ENCODE measurements at regions not wholly inside any gene's neighbourhood (a gene's known extent, or its start where the extent isn't known, plus 50 kb on each side); places are given as distances from the start of the nearest gene placed in this dataset.

DNA sequence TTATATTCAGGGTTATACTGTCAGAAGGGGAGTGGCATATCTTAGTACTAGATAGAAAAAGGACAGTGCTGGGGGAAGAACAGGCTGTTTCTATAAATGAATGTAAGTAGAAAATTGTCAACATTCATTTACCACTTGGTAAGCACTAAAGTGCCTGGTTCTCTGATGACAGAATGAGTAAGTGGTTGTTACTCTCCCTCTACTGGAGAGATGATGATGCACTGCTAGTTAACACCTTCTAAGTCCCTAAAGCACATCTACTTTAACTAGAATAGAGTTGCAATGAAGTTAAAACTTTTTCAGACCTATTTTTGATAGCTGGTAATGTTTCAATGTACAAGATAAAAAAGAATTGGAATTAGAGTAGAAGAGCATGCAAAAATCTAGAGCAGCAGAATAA is 214.5 kb downstream of the KLHL4 start:
- TF ChIP-seq CTCF (conservative IDR thresholded peaks at IDR 0.05), result peak; percentile 76
- H3K4me1 Mint-ChIP-seq, result no peaks in the 10 kb centered on the region
- H3K27me3 Mint-ChIP-seq (ENCODE audit: insufficient read depth), result no peaks in the 10 kb centered on the region
- no peaks in the 10 kb centered on the region for H3K4me1 ChIP-seq (ENCODE audit: control insufficient read depth, insufficient read depth, low read length)
- DNase-seq, result no peak
- H3K36me3 ChIP-seq (ENCODE audit: control insufficient read depth, insufficient read depth, low read length), result no peaks in the 10 kb centered on the region
- no peak overlapping the region for H3K27ac ChIP-seq (ENCODE audit: low read depth, low read length)
- no peak overlapping the region for H3K9ac ChIP-seq (ENCODE audit: extremely low read depth, low read length, poor library complexity, severe bottlenecking)
- H3K9me3 ChIP-seq (ENCODE audit: control insufficient read depth, low read length), result no peaks in the 10 kb centered on the region
- H3K36me3 Mint-ChIP-seq (ENCODE audit: low read depth), result no peaks in the 10 kb centered on the region
- H3K27ac Mint-ChIP-seq, result no peak overlapping the region
- no peak overlapping the region for H3K4me3 Mint-ChIP-seq
- H3K4me3 ChIP-seq (ENCODE audit: low read length), result no peak overlapping the region
- peaks cover 2% of the 10 kb centered on the region for H3K9me3 Mint-ChIP-seq
- no peaks in the 10 kb centered on the region for H3K27me3 ChIP-seq (ENCODE audit: control insufficient read depth, insufficient read depth, low read length, poor library complexity, severe bottlenecking)

DNA sequence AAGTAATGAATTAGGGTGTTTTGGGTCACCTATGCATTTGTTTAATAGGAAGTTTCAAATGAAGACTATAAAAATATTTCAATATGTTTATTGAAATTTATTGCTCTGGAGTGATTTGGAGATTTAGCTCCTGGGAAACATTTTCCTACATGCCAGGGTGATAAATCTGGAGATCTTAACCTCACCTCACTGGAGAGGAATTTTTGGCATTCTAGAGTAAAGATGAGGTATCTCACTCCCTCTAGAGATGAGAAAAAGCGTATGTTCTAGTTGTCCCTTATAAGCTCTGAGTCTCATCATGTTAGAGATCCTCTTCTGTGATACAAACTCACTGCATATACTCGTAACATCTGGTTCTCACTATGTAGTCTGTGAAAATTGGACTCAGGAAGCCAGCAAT is 219.0 kb downstream of the KLHL4 start:
- Histone ChIP-seq H3K36me3 (ENCODE audit: control insufficient read depth, insufficient read depth, low read length) (no peaks in the 10 kb centered on the region), H3K27ac (ENCODE audit: low read depth, low read length) (no peak overlapping the region), H3K27me3 (ENCODE audit: control insufficient read depth, insufficient read depth, low read length, poor library complexity, severe bottlenecking) (no peaks in the 10 kb centered on the region), H3K9me3 (ENCODE audit: control insufficient read depth, low read length) (no peaks in the 10 kb centered on the region), H3K9ac (ENCODE audit: extremely low read depth, low read length, poor library complexity, severe bottlenecking) (no peak overlapping the region), H3K4me1 (ENCODE audit: control insufficient read depth, insufficient read depth, low read length) (no peaks in the 10 kb centered on the region), H3K4me3 (ENCODE audit: low read length) (no peak overlapping the region)
- Mint-ChIP-seq H3K27me3 (ENCODE audit: insufficient read depth) (no peaks in the 10 kb centered on the region), H3K4me3 (no peak overlapping the region), H3K9me3 (no peaks in the 10 kb centered on the region), H3K27ac (no peak overlapping the region), H3K4me1 (no peaks in the 10 kb centered on the region), H3K36me3 (ENCODE audit: low read depth) (no peaks in the 10 kb centered on the region)
- 44% methylated on average over 2 of the region's 2 CpGs; no CpG with 5 or more reads in 1 of the 2 experiments for WGBS, 2 experiments (ENCODE audit: insufficient coverage in 1 of 2, insufficient read length in 1 of 2)
- TF ChIP-seq CTCF (conservative IDR thresholded peaks at IDR 0.05), result peak; percentile 15
- DNase-seq, result no peak

GRCh38 chrX:87744391-87744790 is 226.8 kb downstream of the KLHL4 start:
- no peaks in the 10 kb centered on the region for H3K9me3 Mint-ChIP-seq
- H3K36me3 Mint-ChIP-seq (ENCODE audit: low read depth), result no peaks in the 10 kb centered on the region
- H3K27me3 Mint-ChIP-seq (ENCODE audit: insufficient read depth), result no peaks in the 10 kb centered on the region
- no peaks in the 10 kb centered on the region for H3K36me3 ChIP-seq (ENCODE audit: control insufficient read depth, insufficient read depth, low read length)
- no peaks in the 10 kb centered on the region for H3K27me3 ChIP-seq (ENCODE audit: control insufficient read depth, insufficient read depth, low read length, poor library complexity, severe bottlenecking)
- H3K4me3 Mint-ChIP-seq, result no peak overlapping the region
- H3K9ac ChIP-seq (ENCODE audit: extremely low read depth, low read length, poor library complexity, severe bottlenecking), result no peak overlapping the region
- no peaks in the 10 kb centered on the region for H3K4me1 Mint-ChIP-seq
- H3K27ac ChIP-seq (ENCODE audit: low read depth, low read length), result no peak overlapping the region
- DNase-seq, result no peak
- no peak overlapping the region for H3K4me3 ChIP-seq (ENCODE audit: low read length)
- H3K4me1 ChIP-seq (ENCODE audit: control insufficient read depth, insufficient read depth, low read length), result no peaks in the 10 kb centered on the region
- no peaks in the 10 kb centered on the region for H3K9me3 ChIP-seq (ENCODE audit: control insufficient read depth, low read length)
- no peak for TF ChIP-seq CTCF (conservative IDR thresholded peaks at IDR 0.05)
- no peak overlapping the region for H3K27ac Mint-ChIP-seq
- no CpG with 5 or more reads among the region's 1 CpG for WGBS, 2 experiments (ENCODE audit: insufficient coverage in 1 of 2, insufficient read length in 1 of 2)
